22Rv1 (cell line): ENCODE measurements at regions not wholly inside any gene's neighbourhood (a gene's known extent, or its start where the extent isn't known, plus 50 kb on each side); places are given as distances from the start of the nearest gene placed in this dataset.
"Not testable (repeated sequence)": the region's sequence is repeated elsewhere in the genome, so short reads cannot be mapped to it uniquely, and the experiment has no call there.

ENCODE experiments used
- H3K27ac ChIP-seq: fragments of 450-650 bp; 2 replicates; pipeline ENCODE4 v1.5.1; 2017
- CTCF ChIP-seq: fragments of 450-650 bp; IDR thresholded peaks from 2 replicates; pipeline ENCODE4 v1.5.1; 2017; ENCODE audit warnings: mild to moderate bottlenecking

- not testable (repeated sequence) for H3K27ac ChIP-seq
These were observed 54.1 kb upstream of the USP14 start for GRCh38 chr18:104264-104663.

- not testable (repeated sequence) for H3K27ac ChIP-seq
These were observed 53.0 kb upstream of the USP14 start for GRCh38 chr18:105161-106053.

- not testable (repeated sequence) for H3K27ac ChIP-seq
These were observed 52.1 kb upstream of the USP14 start for GRCh38 chr18:106054-106851.

GRCh38 chr18:106868-107384 is 51.4 kb upstream of the USP14 start:
- H3K27ac ChIP-seq = not testable (repeated sequence)

GRCh38 chr18:107464-107863 is 50.9 kb upstream of the USP14 start:
- peak; percentile 24 for TF ChIP-seq CTCF

GRCh38 chr18:107947-108664 is 50.3 kb upstream of the USP14 start:
- H3K27ac ChIP-seq = not testable (repeated sequence)

More at GRCh38 chr18:107464-107863, 50.9 kb upstream of the USP14 start:
- not testable (repeated sequence) for H3K27ac ChIP-seq
